H9 (cell line): ENCODE measurements at regions not wholly inside any gene's neighbourhood (a gene's known extent, or its start where the extent isn't known, plus 50 kb on each side); places are given as distances from the start of the nearest gene placed in this dataset.

Experiments used
- DNase-seq: peaks from one replicate; pipeline ENCODE4 v3.0.0-alpha.2; 2017
- H2AFZ ChIP-seq: one replicate; pipeline ENCODE4 v1.6.1; 2013; ENCODE audit warnings: mild to moderate bottlenecking, low read length, control low read depth, moderate library complexity
- H2AK5ac ChIP-seq: 2 replicates; pipeline ENCODE4 v1.6.1; 2013; ENCODE audit warnings: low read length, control low read depth, mixed read lengths; ENCODE audit not compliant: insufficient read length
- H2BK120ac ChIP-seq: one replicate; pipeline ENCODE4 v1.6.1; 2013; ENCODE audit warnings: low read depth, mild to moderate bottlenecking, low read length, control low read depth, inconsistent platforms; ENCODE audit not compliant: poor library complexity, severe bottlenecking
- H2BK12ac ChIP-seq: 2 replicates; pipeline ENCODE4 v1.6.1; 2013; ENCODE audit warnings: low read length, control low read depth, mixed read lengths, low read depth; ENCODE audit not compliant: insufficient read length
- H2BK15ac ChIP-seq: 2 replicates; pipeline ENCODE4 v1.6.1; 2013; ENCODE audit warnings: low read depth, low read length, control low read depth
- H2BK20ac ChIP-seq: one replicate; pipeline ENCODE4 v1.6.1; 2013; ENCODE audit warnings: low read depth, mild to moderate bottlenecking, low read length, control low read depth, inconsistent platforms; ENCODE audit not compliant: poor library complexity, severe bottlenecking
- H2BK5ac ChIP-seq: 2 replicates; pipeline ENCODE4 v1.6.1; 2013; ENCODE audit warnings: low read length, control low read depth, mixed read lengths; ENCODE audit not compliant: insufficient read length
- H3K14ac ChIP-seq: 2 replicates; pipeline ENCODE4 v1.6.1; 2013; ENCODE audit warnings: low read length, control low read depth; ENCODE audit not compliant: insufficient read depth
- H3K18ac ChIP-seq: 2 replicates; pipeline ENCODE4 v1.6.1; 2013; ENCODE audit warnings: low read depth, mild to moderate bottlenecking, mixed read lengths, low read length, control low read depth; ENCODE audit not compliant: insufficient read length
- H3K23ac ChIP-seq: 2 replicates; pipeline ENCODE4 v1.6.1; 2013; ENCODE audit warnings: low read length, control low read depth, mixed read lengths, low read depth; ENCODE audit not compliant: insufficient read length
- H3K23me2 ChIP-seq: 2 replicates; pipeline ENCODE4 v1.6.1; 2013; ENCODE audit warnings: low read depth, mild to moderate bottlenecking, mixed read lengths, low read length, control low read depth; ENCODE audit not compliant: insufficient read length, poor library complexity, severe bottlenecking
- H3K27ac ChIP-seq: 2 replicates; pipeline ENCODE4 v1.5.1; 2013; ENCODE audit warnings: low read length, control low read depth, mixed read lengths, low read depth; ENCODE audit not compliant: insufficient read length
- H3K27me3 ChIP-seq: 2 replicates; pipeline ENCODE4 v1.6.1; 2013; ENCODE audit warnings: low read length, control low read depth, inconsistent platforms; ENCODE audit not compliant: insufficient read depth
- H3K4ac ChIP-seq: 2 replicates; pipeline ENCODE4 v1.6.1; 2013; ENCODE audit warnings: low read depth, mild to moderate bottlenecking, control low read depth, inconsistent platforms, low read length, moderate library complexity
- H3K4me1 ChIP-seq: 2 replicates; pipeline ENCODE4 v1.6.1; 2013; ENCODE audit warnings: low read length, control low read depth, inconsistent platforms; ENCODE audit not compliant: insufficient read depth
- H3K4me2 ChIP-seq: 2 replicates; pipeline ENCODE4 v1.6.1; 2013; ENCODE audit warnings: low read length, control low read depth, mixed read lengths; ENCODE audit not compliant: insufficient read length, insufficient read depth
- H3K56ac ChIP-seq: 2 replicates; pipeline ENCODE4 v1.6.1; 2013; ENCODE audit warnings: low read depth, mild to moderate bottlenecking, mixed read lengths, low read length, control low read depth; ENCODE audit not compliant: insufficient read length
- H3K79me1 ChIP-seq: 2 replicates; pipeline ENCODE4 v1.6.1; 2013; ENCODE audit warnings: low read depth, mild to moderate bottlenecking, moderate library complexity, low read length, control low read depth, inconsistent platforms; ENCODE audit not compliant: insufficient read depth, poor library complexity, severe bottlenecking
- H3K79me2 ChIP-seq: 2 replicates; pipeline ENCODE4 v1.6.1; 2013; ENCODE audit warnings: low read length, control low read depth, inconsistent platforms; ENCODE audit not compliant: insufficient read depth
- H3K9ac ChIP-seq: 2 replicates; pipeline ENCODE4 v1.6.1; 2013; ENCODE audit warnings: low read length, control low read depth, mixed read lengths; ENCODE audit not compliant: insufficient read length; ENCODE audit errors: extremely low read depth
- H3K9me3 ChIP-seq: one replicate; pipeline ENCODE4 v1.6.1; 2013; ENCODE audit warnings: low read depth, low read length, inconsistent platforms; ENCODE audit not compliant: control insufficient read depth
- H3T11ph ChIP-seq: one replicate; pipeline ENCODE4 v1.6.1; 2013; ENCODE audit warnings: mild to moderate bottlenecking, low read length, control low read depth, inconsistent platforms
- H4K20me1 ChIP-seq: one replicate; pipeline ENCODE4 v1.6.1; 2013; ENCODE audit not compliant: control insufficient read depth, insufficient read length, insufficient read depth
- H4K5ac ChIP-seq: 2 replicates; pipeline ENCODE4 v1.6.1; 2013; ENCODE audit warnings: low read depth, mild to moderate bottlenecking, mixed read lengths, low read length, control low read depth; ENCODE audit not compliant: insufficient read length
- H4K8ac ChIP-seq: replicated peaks from 2 replicates; pipeline ENCODE4 v1.6.1; 2013; ENCODE audit warnings: low read length, control low read depth, mixed read lengths, low read depth; ENCODE audit not compliant: insufficient read length
- H4K91ac ChIP-seq: 2 replicates; pipeline ENCODE4 v1.6.1; 2013; ENCODE audit warnings: low read depth, mild to moderate bottlenecking, moderate library complexity, mixed read lengths, low read length, control low read depth; ENCODE audit not compliant: insufficient read length
- H3K27ac Mint-ChIP-seq, 3 experiments: 2 replicates in 2 of 3; 3 replicates in 1 of 3; pipeline ENCODE4 v1.8.0; 2020 to 2021; ENCODE audit warnings: mixed read lengths in 3 of 3, mild to moderate bottlenecking in 1 of 3, moderate library complexity in 1 of 3
- H3K27me3 Mint-ChIP-seq: 2 replicates; pipeline ENCODE4 v1.8.0; 2021; ENCODE audit warnings: low read depth, mild to moderate bottlenecking, moderate library complexity, mixed read lengths
- H3K36me3 Mint-ChIP-seq, 3 experiments: 2 replicates in 2 of 3; 3 replicates in 1 of 3; pipeline ENCODE4 v1.8.0; 2020 to 2021; ENCODE audit warnings: low read depth in 3 of 3, mixed read lengths in 3 of 3; ENCODE audit not compliant: insufficient read depth in 1 of 3
- H3K4me1 Mint-ChIP-seq, 2 experiments: 2 replicates each; pipeline ENCODE4 v1.8.0; 2020; ENCODE audit warnings: mixed read lengths in 2 of 2
- H3K4me3 Mint-ChIP-seq, 2 experiments: 2 replicates in 1 of 2; 3 replicates in 1 of 2; pipeline ENCODE4 v1.8.0; 2020 to 2021; ENCODE audit warnings: mild to moderate bottlenecking in 2 of 2, mixed read lengths in 2 of 2, moderate library complexity in 1 of 2
- H3K9me3 Mint-ChIP-seq, 2 experiments: 2 replicates in 1 of 2; 3 replicates in 1 of 2; pipeline ENCODE4 v1.8.0; 2020; ENCODE audit warnings: mild to moderate bottlenecking in 2 of 2, mixed read lengths in 2 of 2, moderate library complexity in 1 of 2
- CTCF ChIP-seq: fragments of 200-600 bp; sonication (generic); conservative IDR thresholded peaks from 3 replicates; pipeline ENCODE4 v1.8.0; 2021; ENCODE audit warnings: antibody characterized with exemption, mild to moderate bottlenecking
- WGBS: extraction: QIAGEN DNeasy Blood & Tissue Kit; methylation state at CpG from one replicate; pipeline ENCODE4 v1.1.7; 2013; ENCODE audit warnings: missing lambda C conversion rate, low lambda C conversion rate, mixed read lengths; ENCODE audit not compliant: insufficient read length; ENCODE audit errors: extremely low coverage; 5-methylcytosine and 5-hydroxymethylcytosine counted together

GRCh38 chr17:33451221-33451620 lies 158.1 kb upstream of the ASIC2 start:
- Histone ChIP-seq H3K79me1 (no peaks in the 10 kb centered on the region), H3T11ph (no peak overlapping the region), H2AK5ac (no peak overlapping the region), H2BK5ac (no peak overlapping the region), H2BK120ac (no peak overlapping the region), H3K23me2 (no peaks in the 10 kb centered on the region), H3K23ac (no peak overlapping the region), H3K27me3 (peaks cover 13% of the 10 kb centered on the region; the same call in 1 of the 2 replicates), H4K20me1 (no peaks in the 10 kb centered on the region), H2BK12ac (no peak overlapping the region), H3K9ac (no peak overlapping the region), H3K79me2 (no peaks in the 10 kb centered on the region), H2BK15ac (no peak overlapping the region), H4K91ac (no peak overlapping the region), H3K4me1 (peaks cover 6% of the 10 kb centered on the region), H3K14ac (no peak overlapping the region), H3K4ac (no peak overlapping the region), H2AFZ (no peak overlapping the region), H3K56ac (no peak overlapping the region), H2BK20ac (no peak overlapping the region), H4K8ac (no peak overlapping the region), H4K5ac (no peak overlapping the region), H3K9me3 (no peaks in the 10 kb centered on the region), H3K4me2 (no peak overlapping the region), H3K27ac (no peak overlapping the region), H3K18ac (no peak overlapping the region)
- Mint-ChIP-seq H3K4me1 (peaks cover 15% of the 10 kb centered on the region in 2 experiments), H3K36me3 (peaks cover 0 to 14% (median 5%) of the 10 kb centered on the region in 3 experiments; a peak in 5 of 7 replicates), H3K27me3 (peaks cover 93% of the 10 kb centered on the region), H3K9me3 (peaks cover 10 to 12% of the 10 kb centered on the region in 2 experiments), H3K4me3 (no peak overlapping the region), H3K27ac (no peak overlapping the region)
- DNase-seq: no peak
- no peak for TF ChIP-seq CTCF
- no CpG with 5 or more reads among the region's 7 CpGs for WGBS
